ENCODE measurements at regions not wholly inside any gene's neighbourhood (a gene's known extent, or its start where the extent isn't known, plus 50 kb on each side); places are given as distances from the start of the nearest gene placed in this dataset.

DNA sequence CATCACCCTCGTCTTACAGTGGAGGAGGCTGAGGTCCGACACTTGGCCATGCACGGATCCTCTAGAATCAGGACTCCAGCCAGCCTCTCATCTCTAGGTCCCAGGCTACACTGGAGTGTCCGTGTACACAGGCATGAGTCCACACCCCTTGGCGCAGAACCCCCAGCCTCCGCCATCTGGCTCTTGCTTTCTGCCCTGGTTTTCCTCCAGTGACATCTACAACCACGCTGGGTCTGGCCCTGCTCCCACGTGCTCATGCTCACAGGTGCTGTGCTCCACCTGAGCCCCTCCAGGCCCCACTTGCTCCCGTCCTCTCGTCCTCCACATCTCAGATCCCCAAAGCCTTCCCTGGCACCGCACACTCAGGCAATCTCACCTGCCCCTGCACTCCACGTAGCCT lies 260.8 kb downstream of the ENGASE start:
- TF ChIP-seq, protein P1, sequence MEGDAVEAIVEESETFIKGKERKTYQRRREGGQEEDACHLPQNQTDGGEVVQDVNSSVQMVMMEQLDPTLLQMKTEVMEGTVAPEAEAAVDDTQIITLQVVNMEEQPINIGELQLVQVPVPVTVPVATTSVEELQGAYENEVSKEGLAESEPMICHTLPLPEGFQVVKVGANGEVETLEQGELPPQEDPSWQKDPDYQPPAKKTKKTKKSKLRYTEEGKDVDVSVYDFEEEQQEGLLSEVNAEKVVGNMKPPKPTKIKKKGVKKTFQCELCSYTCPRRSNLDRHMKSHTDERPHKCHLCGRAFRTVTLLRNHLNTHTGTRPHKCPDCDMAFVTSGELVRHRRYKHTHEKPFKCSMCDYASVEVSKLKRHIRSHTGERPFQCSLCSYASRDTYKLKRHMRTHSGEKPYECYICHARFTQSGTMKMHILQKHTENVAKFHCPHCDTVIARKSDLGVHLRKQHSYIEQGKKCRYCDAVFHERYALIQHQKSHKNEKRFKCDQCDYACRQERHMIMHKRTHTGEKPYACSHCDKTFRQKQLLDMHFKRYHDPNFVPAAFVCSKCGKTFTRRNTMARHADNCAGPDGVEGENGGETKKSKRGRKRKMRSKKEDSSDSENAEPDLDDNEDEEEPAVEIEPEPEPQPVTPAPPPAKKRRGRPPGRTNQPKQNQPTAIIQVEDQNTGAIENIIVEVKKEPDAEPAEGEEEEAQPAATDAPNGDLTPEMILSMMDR (IDR thresholded peaks at IDR 0.05; ENCODE audit: control insufficient read depth, insufficient read depth, low read depth, low read length, missing control alignments), result no peak
- DNase-seq (ENCODE audit: low read depth), result no peak
- H3K4me3 ChIP-seq (ENCODE audit: control insufficient read depth, low read depth, low read length), result no peak overlapping the region

DNA sequence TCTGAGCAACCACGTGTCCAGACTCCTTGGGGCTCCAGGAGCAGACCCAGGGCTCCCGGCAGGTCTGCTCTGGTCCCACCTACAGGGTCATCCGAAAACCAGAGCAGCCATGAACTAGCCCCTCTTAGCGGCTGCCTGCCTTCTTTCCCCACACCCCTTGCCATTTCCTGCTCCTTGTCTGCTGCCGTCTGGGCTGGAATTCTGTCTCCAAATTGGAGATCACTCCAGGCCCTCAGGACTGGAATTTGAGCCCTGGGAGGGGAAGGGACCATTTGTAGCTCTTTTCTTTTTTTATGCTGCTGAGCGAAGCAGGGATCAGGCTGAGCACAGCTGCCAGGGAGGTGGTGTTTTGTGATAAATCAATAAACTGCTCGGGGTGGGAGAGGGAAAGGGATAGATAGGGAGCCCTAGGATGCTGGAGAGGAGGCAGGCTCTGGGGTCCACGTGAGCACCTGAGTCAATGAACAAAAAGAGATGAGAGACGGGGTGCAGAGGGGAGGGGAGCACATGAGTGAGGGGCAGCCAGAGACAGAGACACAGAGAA lies 257.5 kb downstream of the ENGASE start:
- H3K4me3 ChIP-seq (ENCODE audit: control insufficient read depth, low read depth, low read length), result no peak overlapping the region
- no peak for DNase-seq (ENCODE audit: low read depth)
- TF ChIP-seq, protein P1 (IDR thresholded peaks at IDR 0.05; ENCODE audit: control insufficient read depth, insufficient read depth, low read depth, low read length, missing control alignments), result no peak

DNA sequence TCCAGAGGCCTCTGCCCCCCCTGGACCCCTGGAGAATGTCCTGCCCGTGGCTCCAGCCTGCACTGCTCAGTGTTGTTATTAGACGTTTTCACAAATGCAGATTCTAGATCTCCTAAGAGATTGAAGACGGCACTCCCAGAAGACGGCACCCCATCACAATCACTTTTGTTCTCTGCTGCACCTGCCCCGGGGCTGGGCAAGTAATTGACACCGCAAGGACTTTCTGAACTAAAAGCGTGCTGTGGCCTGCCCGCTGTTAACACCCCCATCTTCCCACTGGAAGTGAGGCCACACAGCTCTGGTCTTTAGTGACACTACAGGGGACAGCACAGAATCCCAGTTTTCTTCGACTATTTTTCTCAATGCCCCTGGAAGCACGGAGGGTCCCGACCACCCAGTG lies 256.9 kb downstream of the ENGASE start:
- TF ChIP-seq, protein P1 (IDR thresholded peaks at IDR 0.05; ENCODE audit: control insufficient read depth, insufficient read depth, low read depth, low read length, missing control alignments), result no peak
- no peak overlapping the region for H3K4me3 ChIP-seq (ENCODE audit: control insufficient read depth, low read depth, low read length)
- no peak for DNase-seq (ENCODE audit: low read depth)

DNA sequence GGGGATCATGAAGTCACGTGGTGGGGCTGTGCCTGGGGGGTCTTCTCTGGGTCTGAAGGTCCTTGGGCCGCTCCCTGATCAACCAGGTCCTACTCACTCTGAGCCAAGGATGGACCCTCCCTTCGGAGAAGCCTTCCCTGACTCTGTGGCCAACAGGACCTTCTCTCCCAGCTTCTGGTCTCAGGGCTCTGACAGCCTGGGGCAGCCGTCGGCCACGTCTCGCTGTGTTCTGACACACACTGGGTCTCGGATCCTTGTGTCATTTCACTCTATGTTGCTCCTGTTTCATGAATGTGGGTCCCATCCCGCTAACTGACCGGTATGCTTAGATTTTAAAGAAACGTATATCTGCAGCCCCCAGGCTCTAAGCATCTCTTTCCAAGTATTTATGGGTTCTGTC lies 256.1 kb downstream of the ENGASE start:
- H3K4me3 ChIP-seq (ENCODE audit: control insufficient read depth, low read depth, low read length), result no peak overlapping the region
- TF ChIP-seq, protein P1 (IDR thresholded peaks at IDR 0.05; ENCODE audit: control insufficient read depth, insufficient read depth, low read depth, low read length, missing control alignments), result no peak
- no peak for DNase-seq (ENCODE audit: low read depth)

DNA sequence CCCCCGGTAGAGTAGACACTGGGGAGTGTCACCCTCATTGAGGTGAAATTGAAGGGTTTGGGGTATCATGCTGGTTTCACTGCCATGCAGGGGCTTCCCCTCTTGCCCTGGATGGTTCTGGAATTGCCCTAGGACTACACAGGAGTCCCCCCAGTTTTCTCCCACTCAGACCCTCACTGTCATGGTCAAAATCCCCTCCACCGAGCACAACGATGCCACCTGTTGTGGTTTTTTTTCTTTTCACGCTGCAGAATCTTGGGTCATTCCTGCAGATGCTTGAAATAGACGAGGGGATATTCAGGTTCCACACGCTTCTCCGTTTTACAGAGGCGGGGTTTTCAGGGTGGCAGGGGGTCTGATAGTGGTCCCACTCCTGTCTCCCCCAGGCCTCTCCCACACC lies 255.6 kb downstream of the ENGASE start:
- TF ChIP-seq, protein P1 (IDR thresholded peaks at IDR 0.05; ENCODE audit: control insufficient read depth, insufficient read depth, low read depth, low read length, missing control alignments), result no peak
- H3K4me3 ChIP-seq (ENCODE audit: control insufficient read depth, low read depth, low read length), result no peak overlapping the region
- no peak for DNase-seq (ENCODE audit: low read depth)

DNA sequence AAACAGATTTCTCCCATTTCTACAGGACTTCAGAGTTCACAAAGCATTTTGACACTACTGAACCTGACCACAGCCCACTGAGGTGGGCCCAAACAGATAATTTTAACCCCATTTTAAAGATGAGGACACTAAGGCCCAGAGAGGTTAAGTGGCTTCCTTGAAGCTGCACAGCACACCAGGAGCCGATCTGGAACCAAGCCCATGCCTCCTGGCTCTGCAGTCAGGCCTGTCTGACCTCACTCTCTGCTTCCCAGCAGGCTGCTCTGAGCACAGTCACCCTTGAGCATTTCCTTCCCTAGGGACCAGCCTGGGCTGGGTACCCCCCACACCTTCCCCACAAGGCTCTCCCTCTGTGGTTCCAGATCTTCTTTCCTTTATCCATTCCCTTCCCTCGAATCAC lies 252.2 kb downstream of the ENGASE start:
- DNase-seq (ENCODE audit: low read depth), result no peak
- TF ChIP-seq, protein P1 (IDR thresholded peaks at IDR 0.05; ENCODE audit: control insufficient read depth, insufficient read depth, low read depth, low read length, missing control alignments), result no peak
- H3K4me3 ChIP-seq (ENCODE audit: control insufficient read depth, low read depth, low read length), result no peak overlapping the region

All from AG09309 (cell line).